Neutrophil (primary cell): ENCODE measurements at regions not wholly inside any gene's neighbourhood (a gene's known extent, or its start where the extent isn't known, plus 50 kb on each side); places are given as distances from the start of the nearest gene placed in this dataset.

Experiments used
- H3K27ac ChIP-seq: fragments of 200-600 bp; sonication (generic); 2 replicates; pipeline ENCODE4 v1.5.1; 2016; ENCODE audit warnings: mild to moderate bottlenecking, moderate library complexity
- H3K27me3 ChIP-seq: fragments of 200-600 bp; sonication (generic); 2 replicates; pipeline ENCODE4 v1.6.0; 2016; ENCODE audit warnings: mild to moderate bottlenecking
- H3K36me3 ChIP-seq: fragments of 200-600 bp; sonication (generic); 2 replicates; pipeline ENCODE4 v1.5.1; 2017
- H3K4me1 ChIP-seq, 2 experiments: fragments of 200-600 bp in 1 of 2; sonication (generic) in 1 of 2; 1 replicate in 1 of 2; 2 replicates in 1 of 2; pipeline versions ENCODE4 v1.5.1 to v1.6.1; 2013 to 2016; ENCODE audit warnings: low read depth in 1 of 2, low read length in 1 of 2, mild to moderate bottlenecking in 1 of 2, moderate library complexity in 1 of 2; ENCODE audit not compliant: control insufficient read depth in 1 of 2, insufficient read depth in 1 of 2
- H3K4me3 ChIP-seq, 2 experiments: fragments of 200-600 bp in 1 of 2; sonication (generic) in 1 of 2; 1 replicate in 1 of 2; 2 replicates in 1 of 2; pipeline ENCODE4 v1.5.1; 2013 to 2016; ENCODE audit warnings: low read depth in 1 of 2, low read length in 1 of 2, mild to moderate bottlenecking in 1 of 2, moderate library complexity in 1 of 2
- H3K9me3 ChIP-seq: fragments of 200-600 bp; sonication (generic); 2 replicates; pipeline ENCODE4 v1.5.1; 2016
- TF ChIP-seq, protein P1 (sequence below): fragments of 200-600 bp; sonication (generic); IDR thresholded peaks from 2 replicates; pipeline ENCODE4 v1.5.1; 2016; ENCODE audit warnings: antibody characterized with exemption

DNA sequence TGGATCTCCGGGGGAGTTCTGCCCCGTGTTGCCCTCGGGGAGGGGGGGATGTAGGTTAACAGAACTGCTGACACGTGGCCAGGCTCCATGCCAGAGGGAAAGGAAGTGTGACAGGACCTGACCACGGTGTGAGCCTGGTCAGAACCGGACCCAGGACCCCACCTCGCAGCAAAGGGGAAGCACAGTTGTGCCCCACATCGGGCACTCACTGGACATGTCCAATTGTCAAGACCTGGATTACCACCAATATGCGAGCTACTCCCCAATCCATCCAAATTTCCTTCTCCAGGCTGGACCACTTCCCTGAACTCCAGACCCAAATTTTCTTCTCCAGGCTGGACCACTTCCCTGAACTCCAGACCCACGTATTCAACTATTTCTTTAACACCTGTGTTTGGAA is 78.8 kb upstream of the PIWIL1 start:
- Histone ChIP-seq H3K9me3 (no peaks in the 10 kb centered on the region), H3K4me1 (no peaks in the 10 kb centered on the region), H3K36me3 (no peaks in the 10 kb centered on the region), H3K27me3 (no peaks in the 10 kb centered on the region), H3K27ac (no peak overlapping the region), H3K4me3 (no peak overlapping the region)
- TF ChIP-seq, protein P1, sequence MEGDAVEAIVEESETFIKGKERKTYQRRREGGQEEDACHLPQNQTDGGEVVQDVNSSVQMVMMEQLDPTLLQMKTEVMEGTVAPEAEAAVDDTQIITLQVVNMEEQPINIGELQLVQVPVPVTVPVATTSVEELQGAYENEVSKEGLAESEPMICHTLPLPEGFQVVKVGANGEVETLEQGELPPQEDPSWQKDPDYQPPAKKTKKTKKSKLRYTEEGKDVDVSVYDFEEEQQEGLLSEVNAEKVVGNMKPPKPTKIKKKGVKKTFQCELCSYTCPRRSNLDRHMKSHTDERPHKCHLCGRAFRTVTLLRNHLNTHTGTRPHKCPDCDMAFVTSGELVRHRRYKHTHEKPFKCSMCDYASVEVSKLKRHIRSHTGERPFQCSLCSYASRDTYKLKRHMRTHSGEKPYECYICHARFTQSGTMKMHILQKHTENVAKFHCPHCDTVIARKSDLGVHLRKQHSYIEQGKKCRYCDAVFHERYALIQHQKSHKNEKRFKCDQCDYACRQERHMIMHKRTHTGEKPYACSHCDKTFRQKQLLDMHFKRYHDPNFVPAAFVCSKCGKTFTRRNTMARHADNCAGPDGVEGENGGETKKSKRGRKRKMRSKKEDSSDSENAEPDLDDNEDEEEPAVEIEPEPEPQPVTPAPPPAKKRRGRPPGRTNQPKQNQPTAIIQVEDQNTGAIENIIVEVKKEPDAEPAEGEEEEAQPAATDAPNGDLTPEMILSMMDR: no peak

DNA sequence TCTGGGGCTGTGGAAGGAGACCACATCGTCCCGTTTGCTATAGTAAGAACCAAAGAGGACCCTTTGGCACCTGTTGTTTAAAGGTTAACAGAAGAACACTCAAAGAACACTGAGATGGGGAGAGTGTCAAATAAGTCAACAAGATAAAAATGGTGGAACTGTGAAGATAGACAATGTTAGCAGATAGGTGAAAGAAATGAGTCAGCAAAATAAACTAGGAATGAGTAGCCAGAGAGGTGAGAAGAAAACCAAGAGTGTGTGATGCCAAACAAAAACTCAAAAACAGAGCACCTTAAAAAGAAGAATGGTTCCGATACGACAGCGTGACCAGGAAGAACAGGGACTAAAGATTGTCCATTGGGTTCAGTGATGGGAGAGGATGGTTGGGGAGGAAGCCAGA is 74.7 kb upstream of the PIWIL1 start:
- TF ChIP-seq, protein P1: no peak
- H3K27me3 ChIP-seq: no peaks in the 10 kb centered on the region
- H3K4me1 ChIP-seq: no peaks in the 10 kb centered on the region
- H3K9me3 ChIP-seq: no peaks in the 10 kb centered on the region
- no peak overlapping the region for H3K4me3 ChIP-seq
- no peaks in the 10 kb centered on the region for H3K36me3 ChIP-seq
- no peak overlapping the region for H3K27ac ChIP-seq

DNA sequence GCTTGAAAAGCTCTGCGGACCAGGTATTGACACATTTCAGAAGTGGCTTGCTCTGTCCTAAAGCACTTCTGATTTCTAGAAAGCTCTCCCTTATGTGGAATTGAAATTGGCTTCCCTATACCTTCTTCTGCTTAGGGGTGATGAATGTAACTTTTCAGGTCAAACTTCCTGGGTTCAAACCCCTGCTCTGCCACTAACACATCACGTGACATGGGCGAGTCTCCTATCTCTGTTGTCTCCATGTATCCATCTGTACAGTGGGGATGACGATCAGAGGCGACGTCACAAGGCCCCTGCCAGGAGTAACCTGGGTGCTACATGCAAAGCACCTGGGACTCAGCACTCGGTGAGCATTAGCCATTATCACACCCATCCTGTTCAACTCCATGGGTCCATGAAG is 73.7 kb upstream of the PIWIL1 start:
- H3K9me3 ChIP-seq: no peaks in the 10 kb centered on the region
- no peaks in the 10 kb centered on the region for H3K27me3 ChIP-seq
- H3K4me3 ChIP-seq: no peak overlapping the region
- H3K36me3 ChIP-seq: no peaks in the 10 kb centered on the region
- TF ChIP-seq, protein P1: no peak
- no peaks in the 10 kb centered on the region for H3K4me1 ChIP-seq
- no peak overlapping the region for H3K27ac ChIP-seq

DNA sequence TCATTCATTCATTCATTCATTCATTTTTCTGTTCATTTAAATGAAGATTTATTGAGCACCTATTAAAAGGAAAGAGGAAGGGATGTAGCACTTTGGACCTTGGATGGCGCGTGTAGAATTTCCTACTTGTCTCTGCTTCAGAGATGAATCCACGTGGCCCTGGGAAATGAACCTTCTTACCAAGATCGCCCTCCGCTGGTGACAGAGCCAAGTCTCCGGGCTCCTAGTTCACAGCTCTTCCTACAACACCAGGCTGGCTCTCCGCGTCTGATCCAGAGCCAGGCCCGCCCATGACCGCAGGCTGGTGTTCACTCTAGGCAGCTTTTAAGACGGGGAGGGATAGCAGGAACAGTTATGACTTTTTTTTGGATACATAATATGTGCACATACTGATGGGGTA is 70.9 kb upstream of the PIWIL1 start:
- no peak overlapping the region for H3K4me3 ChIP-seq
- no peaks in the 10 kb centered on the region for H3K9me3 ChIP-seq
- H3K27ac ChIP-seq: no peak overlapping the region
- H3K36me3 ChIP-seq: no peaks in the 10 kb centered on the region
- H3K4me1 ChIP-seq: no peaks in the 10 kb centered on the region
- TF ChIP-seq, protein P1: no peak
- no peaks in the 10 kb centered on the region for H3K27me3 ChIP-seq

DNA sequence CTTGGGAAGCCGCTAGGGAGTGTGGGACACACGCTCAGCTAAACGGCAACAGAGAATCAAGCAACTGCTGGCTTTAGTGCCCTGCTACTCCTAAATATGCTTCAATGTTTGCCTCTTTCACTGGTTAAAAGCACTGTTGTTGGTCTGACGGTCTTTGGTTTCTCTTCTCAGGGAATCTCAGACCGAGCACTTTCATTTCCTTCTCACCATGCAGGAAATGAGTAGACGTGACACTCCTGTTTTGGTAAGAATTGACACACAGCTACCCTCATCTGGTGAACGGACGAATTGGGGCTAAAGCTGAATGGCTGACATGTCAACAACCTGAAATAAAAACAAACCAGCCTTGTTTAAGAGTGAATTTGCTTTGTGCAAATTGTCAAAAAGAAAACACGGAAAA is 57.5 kb upstream of the PIWIL1 start:
- Histone ChIP-seq H3K4me1 (no peaks in the 10 kb centered on the region), H3K27ac (no peak overlapping the region), H3K27me3 (peaks cover 6% of the 10 kb centered on the region), H3K9me3 (no peaks in the 10 kb centered on the region), H3K4me3 (no peak overlapping the region), H3K36me3 (no peaks in the 10 kb centered on the region)
- TF ChIP-seq, protein P1: no peak

DNA sequence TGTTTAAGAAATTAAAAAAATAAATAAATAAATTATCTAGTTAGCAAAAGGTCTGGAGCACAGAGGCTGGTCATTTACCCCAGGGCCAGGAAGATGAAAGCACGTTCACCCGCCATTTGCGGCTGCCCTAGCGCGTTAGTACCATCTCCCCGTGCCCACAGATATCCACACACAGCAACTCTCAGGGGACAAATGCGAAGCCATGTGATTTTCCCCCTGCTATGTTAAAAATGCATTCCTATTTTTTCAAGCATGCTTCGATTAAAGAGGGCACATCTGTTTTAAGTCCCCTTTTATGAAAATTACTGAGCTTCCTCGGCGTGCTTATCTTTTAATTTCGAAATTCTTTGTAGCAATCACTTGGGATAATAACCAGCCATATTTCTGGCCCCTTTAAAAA is 56.9 kb upstream of the PIWIL1 start:
- no peaks in the 10 kb centered on the region for H3K36me3 ChIP-seq
- peaks cover 6% of the 10 kb centered on the region for H3K27me3 ChIP-seq
- H3K4me1 ChIP-seq: no peaks in the 10 kb centered on the region
- H3K27ac ChIP-seq: no peak overlapping the region
- TF ChIP-seq, protein P1: no peak
- no peak overlapping the region for H3K4me3 ChIP-seq
- no peaks in the 10 kb centered on the region for H3K9me3 ChIP-seq
